HuH-7 (cell line): ENCODE measurements at regions not wholly inside any gene's neighbourhood (a gene's known extent, or its start where the extent isn't known, plus 50 kb on each side); places are given as distances from the start of the nearest gene placed in this dataset.
"Not testable (repeated sequence)": the region's sequence is repeated elsewhere in the genome, so short reads cannot be mapped to it uniquely, and the experiment has no call there.

Experiments used
- DNase-seq: peaks from one replicate; pipeline ENCODE4 v3.0.0; 2011; ENCODE audit warnings: low spot score

DNA sequence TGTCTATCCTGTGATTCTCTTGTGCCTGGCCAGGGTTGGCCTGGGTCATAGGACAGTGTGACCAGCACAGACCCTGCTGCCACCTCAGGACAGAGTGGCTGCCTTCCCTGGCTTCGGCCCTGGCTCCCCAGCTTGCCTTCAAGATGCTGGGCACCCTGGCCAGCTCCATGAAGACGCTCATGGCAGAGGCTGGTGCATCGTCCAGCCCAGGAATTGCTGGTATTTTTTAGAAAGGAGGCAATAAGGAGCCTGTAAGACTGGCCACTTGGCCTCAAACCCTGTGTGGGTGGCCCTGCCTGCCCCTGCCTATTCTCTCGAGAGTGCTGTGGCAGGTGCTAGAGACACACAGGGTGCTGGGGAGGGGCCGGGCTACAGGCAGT is 70.4 kb upstream of the ACTRT2 start:
- DNase-seq, result no peak

DNA sequence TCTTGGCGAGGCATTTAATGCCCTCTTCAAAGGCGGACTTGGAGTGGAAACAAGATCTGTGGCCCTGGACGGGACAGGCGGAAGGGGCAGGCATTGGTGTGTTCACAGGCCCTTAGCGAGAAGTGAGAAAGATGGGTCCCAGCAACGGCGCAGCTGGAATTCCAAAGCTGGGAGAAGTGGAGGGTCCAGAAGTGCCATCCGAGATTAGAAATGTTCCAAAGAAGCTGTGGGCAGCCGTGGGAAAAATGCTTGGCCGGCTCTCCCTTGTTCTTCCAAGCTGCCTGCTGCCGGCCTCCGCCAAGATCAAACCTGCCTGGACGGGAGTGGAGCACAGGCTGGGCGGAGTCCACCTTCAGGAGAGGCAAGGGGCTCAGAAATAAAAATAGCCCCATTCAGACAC is 69.4 kb upstream of the ACTRT2 start:
- no peak for DNase-seq

DNA sequence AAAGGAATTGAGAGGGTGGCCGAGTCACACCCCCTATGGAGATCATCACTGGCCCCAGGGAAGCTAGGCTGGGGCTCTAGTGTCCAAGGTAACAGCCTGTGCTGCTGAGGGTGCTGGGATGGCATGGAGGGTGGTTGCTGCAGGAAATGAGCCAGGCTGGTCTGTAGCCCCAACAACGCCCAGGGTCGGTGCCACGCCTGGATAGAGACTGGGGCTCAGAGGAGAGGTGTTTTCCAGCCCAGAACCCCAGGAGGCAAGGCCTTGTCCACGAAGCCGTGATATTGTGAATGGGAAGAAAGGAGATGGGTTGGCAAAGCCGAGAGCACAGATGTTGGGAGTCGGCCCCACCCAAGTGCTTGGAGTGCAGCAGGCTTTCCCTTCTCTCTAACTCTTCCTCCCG is 68.9 kb upstream of the ACTRT2 start:
- DNase-seq, result no peak

DNA sequence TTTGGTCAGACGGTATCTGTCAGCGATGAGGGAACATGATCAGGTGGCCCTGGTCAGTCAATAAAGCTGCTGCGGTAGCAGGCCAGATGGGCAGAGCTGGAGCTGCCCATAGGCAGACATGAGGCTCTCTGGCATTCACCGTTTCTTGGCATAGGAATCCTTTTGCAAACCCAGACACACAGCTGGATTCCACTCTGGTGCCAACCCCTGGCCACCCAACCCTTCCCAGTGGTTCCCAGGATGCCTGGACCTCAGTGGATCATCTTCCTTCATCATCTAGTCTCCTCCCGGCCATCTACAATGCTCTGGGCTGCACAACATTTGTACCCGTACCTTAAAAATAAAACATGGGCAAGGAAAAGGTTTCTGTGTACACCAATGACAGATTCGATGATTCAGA is 68.3 kb upstream of the ACTRT2 start:
- no peak for DNase-seq

DNA sequence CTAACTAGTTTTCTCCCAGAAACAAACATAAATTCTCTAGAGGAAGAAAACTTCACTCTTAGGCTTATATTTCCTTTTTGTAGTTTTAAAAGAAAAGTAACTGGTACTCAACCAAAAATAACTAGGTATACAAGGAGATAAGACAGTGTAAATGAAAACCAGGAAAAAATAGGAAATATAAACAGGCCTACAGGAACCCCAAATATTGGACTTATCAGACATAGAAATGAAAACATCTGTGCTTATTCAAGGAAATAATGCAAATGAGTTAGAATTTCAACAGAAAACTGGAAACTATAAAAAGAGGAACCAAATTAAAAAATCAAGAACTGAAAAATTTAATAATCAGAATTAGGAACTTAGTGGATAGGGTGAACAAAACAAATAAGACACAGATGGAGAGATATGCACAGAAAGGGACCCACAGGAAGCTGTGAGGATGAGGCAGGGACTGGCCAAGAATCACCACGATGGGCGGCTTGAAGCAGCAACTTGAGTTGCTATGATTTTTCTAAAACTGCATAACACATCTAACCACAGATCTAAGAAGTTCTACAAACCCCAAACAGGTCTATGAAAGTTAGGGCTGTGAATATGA is 67.5 kb upstream of the ACTRT2 start:
- DNase-seq, result no peak

DNA sequence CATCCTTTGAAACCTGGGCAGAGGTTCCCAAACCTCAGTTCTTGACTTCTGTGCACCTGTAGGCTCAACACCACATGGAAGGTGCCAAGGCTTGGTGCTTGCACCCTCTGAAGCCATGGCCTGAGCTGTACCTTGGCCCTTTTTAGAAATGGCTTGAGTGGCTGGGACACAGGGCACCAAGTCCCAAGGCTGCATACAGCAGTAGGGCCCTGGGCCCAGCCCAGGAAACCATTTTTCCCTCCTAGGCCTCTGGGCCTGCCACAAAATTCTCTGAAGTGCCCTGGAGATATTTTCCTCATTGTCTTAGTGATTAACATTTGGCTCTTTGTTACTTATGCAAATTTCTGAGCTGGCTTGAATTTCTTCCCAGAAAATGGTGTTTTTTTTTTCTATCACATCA is 65.6 kb upstream of the ACTRT2 start:
- no peak for DNase-seq

DNA sequence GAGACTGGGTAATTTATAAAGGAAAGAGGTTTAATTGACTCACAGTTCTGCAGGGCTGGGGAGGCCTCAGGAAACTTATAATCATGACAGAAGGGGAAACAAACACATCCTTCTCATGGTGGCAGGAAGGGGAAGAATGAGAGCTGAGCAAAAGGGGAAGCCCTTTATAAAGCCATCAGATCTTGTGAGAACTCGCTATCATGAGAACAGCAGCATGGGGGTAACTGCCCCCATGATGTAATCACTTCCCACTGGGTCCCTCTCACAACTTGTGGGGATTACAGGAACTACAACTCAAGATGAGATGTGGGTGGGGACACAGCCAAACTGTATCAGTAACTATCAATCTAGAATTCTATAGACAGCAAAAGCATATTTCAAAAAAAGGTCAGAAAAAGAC is 64.7 kb upstream of the ACTRT2 start:
- no peak for DNase-seq

DNA sequence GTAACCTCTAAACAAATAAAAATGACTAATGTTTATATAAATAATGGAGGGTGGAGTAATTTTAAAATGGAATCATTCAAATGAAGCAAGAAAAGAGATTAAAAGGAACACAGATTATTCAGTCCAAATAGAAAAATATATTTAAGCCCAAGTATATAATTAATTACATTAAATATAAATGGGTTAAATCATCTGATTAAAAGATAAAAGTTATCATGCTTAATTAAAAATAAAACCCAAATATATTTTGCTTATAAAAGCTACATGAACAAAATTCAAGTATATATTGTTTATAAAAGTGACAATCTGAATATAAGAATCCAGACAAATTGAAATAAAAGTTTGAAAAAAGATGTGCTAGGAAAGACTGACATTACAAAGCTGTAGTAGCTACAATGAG is 63.9 kb upstream of the ACTRT2 start:
- DNase-seq, result no peak

DNA sequence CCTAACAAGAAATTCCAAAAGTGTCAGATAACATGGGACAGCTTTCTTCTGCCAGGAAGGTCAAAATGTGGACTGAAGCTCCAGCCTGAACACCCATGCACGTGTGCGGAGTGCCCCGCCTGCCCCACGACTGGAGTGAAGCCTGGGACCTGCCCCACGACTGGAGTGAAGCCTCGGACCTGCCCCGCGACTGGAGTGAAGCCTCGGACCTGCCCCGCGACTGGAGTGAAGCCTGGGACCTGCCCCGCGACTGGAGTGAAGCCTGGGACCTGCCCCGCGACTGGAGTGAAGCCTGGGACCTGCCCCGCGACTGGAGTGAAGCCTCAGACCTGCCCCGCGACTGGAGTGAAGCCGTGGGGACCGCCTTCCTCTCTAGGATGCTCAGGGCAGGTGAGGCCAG is 61.4 kb upstream of the ACTRT2 start:
- DNase-seq, result not testable (repeated sequence)

DNA sequence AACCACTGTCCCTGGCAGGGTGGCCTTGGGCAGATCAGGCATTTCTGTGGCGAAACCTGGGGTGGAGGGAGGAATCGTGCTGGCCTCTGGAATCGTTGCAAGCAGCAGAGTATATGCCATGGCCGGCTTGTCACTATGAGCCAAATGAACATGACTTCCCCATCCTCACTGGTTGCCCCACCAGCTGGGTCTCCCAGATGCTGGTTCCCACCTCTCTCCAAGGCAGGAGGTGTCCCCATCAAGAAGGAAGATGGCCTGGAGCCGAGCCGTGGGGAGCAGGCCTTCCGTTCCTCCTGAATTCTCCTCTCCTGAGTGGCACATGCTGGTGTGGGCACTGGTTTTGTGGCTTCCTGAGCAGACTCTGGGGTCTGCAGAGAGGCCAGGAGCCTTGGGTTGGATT is 60.2 kb upstream of the ACTRT2 start:
- DNase-seq, result no peak

DNA sequence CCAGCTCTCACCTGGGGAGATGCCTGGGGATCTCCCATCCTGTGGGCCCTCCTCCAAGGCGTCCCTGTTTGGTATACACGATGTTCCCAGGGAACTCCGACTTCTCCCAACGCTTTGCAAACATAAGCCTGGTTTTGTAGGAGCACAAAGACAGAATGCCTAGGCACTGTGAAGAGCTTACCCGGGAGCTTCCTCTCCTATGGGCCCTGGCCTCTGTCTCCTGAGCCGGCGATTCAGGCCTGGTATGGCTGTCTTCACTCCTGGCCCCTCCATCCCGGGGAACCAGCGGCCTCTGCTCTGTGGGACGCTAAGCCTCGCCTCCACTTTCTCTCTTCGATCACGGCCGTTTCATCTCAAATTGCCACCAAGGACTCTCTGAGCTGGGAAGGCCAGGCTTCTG is 59.6 kb upstream of the ACTRT2 start:
- DNase-seq, result no peak

DNA sequence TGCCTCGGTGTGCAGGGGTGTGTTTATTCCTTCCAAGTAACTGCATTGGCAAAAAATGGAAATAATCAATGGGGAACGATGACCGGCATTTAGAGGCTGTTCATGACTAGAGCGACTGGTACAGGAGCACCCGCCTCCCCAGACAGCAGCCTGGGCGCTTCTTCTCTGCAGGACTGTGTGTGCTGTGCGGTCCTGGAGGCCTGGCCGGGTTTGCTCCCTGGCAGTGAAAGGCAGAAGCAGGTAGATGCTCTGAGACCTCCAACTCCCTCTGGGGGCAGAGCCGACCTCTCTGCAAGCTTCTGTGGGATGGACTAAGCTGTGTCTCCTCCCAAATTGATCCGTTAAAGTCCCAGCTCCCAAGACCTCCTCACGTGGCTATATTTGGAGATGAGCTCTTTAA is 59.2 kb upstream of the ACTRT2 start:
- DNase-seq, result no peak

DNA sequence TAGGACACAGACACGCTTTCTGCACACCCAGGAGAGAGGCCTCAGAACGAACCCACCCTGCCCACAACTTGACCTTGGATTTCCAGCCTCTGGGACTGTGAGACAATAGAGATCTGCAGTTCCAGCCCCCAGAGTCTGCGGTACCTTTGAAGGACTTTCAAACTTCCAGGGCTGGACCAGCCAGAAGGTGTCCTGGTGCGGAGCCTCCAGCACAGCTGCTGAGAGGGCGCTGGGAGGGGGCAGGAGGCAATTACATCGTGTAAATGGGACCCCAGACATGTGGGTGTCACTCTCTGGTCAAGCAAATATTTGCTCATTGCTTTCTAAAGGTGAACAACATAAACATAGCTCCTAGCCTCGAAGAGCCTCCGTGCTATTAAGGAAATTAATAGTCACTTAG is 58.7 kb upstream of the ACTRT2 start:
- no peak for DNase-seq

DNA sequence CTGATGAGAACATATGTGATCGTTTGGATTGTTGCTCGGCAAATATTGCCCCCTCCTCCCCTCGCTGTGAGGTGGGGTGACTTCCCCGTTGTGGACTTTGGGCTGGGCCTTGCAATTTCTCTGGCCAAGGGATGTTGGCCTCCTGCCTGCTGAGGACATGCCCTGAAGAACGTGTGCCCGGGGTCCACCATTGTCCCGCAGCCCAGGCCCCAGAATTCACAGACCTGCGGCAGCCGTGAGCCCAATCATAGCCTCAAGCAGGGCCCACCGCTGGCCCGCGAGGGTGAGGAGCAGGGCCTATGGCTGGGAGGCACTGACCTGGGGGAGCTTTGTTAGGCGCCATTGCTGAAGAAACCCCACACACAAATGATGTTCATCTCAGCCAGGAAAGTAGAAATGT is 58.3 kb upstream of the ACTRT2 start:
- DNase-seq, result no peak

DNA sequence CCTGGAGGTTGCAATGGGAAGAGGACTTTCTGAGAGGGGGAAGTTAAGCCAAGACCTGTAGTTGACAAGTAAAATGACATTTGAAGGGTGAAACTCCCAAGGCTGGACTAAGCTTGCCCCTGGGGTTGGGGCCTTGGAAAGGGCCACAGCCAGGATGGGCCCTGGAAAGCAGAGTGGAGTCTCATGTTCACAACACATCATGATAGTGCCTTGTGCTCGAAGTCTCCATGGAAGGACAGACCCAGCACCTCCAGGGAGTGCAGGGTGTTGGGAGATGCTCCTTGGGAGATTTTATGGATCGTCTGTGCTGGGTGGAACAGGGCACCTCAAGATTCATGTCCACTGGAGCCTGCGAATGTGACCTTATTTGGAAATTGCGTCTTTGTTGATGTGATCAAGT is 55.6 kb upstream of the ACTRT2 start:
- no peak for DNase-seq

DNA sequence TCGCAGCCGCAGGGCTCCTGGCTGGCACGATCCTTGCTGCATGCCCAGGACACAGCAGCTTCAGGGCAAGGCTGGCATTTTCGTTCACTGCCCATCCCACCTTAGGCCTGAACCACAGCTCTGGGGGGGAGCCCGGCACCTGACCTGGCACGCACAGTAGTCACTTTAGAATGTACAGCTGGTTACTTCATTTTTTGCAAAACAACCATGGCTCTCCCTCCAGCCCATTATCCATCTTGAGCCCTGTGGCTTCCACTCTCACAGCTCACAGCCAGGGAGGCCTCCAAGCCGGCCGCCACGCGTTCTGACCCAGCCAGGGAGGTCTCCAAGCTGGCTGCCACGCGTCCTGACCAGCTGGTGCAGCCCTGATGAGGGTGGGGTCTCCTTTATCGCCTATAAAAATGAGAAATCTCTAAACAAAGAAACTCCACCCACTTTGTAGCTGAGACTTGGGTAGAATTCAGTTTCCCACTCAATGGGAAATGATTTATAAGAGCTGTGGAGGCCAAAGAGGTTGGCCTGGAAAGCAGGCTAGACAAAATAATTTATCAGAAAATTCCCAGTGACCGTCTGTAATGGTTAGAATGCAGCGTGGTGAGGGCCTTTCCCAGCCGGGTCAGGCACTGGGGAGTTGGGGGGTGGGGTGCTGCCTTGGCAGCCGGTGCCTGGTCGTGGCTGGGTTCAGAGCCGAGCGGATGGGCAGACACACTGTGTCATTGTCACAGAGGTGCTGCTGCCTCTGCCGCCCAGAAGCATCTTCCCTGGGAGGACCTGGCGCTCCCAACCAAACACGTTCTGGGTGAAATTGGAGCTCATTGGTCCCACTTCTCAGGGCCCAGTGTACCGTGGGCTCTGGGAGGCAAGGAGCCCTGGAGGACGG is 54.6 kb upstream of the ACTRT2 start:
- no peak for DNase-seq

DNA sequence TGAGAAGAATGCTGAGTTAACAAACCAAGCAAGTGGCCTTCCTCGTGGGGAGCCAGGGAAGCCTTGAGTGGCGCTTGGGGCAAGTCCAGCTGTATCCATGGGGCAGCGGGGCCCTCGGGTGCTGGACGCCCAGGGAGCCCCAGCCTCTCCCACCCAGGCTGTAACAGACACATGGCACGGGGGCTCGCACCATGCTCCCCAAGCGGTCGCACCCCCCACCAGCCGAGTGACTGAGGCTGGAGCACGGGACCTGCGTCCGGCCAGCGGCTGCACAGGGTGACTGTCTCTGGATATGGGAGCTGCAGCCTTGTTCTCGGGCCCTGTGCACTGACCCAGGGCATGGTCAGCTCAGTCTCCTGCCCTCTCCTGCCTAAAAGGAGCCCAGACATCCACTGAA is 53.9 kb upstream of the ACTRT2 start:
- DNase-seq, result no peak

DNA sequence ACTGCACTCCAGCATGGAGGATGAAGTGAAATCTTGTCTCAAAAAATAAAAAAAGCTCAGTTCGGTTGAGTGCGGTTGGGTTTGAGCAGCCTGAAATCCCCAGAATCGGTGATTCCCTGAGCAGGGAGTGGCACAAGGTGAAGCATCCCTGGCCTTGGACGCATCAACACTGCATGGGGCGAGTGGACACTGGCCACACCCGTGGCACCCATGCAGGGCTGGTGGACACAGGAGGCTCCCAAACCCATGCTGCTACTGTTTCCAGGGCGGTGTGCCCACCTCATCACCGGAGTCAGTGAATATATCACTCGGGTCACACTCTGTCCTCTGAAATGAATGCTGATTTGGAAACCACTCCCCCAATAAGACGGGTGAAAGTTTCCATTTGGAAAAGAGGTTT is 53.4 kb upstream of the ACTRT2 start:
- DNase-seq, result no peak

DNA sequence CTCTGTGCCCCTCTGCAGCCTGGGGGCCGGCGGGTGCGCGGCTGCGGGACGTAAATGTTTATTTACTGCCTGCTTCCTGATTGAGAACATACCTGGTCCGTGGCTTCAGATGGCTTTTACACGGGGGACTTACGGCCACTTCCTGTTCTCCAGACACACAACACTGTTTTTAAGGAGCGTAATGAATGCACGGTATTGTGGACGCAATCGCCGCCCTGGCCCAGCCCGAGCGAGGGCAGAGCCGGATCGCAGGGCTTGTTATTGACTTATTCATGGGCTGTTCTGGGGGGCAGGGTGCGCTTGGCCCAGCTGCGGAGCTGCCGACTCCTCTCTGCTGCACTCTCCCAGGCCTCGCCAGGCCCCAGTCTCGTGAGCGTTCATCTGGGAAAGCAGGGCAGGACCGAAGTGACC is 52.8 kb upstream of the ACTRT2 start:
- no peak for DNase-seq

DNA sequence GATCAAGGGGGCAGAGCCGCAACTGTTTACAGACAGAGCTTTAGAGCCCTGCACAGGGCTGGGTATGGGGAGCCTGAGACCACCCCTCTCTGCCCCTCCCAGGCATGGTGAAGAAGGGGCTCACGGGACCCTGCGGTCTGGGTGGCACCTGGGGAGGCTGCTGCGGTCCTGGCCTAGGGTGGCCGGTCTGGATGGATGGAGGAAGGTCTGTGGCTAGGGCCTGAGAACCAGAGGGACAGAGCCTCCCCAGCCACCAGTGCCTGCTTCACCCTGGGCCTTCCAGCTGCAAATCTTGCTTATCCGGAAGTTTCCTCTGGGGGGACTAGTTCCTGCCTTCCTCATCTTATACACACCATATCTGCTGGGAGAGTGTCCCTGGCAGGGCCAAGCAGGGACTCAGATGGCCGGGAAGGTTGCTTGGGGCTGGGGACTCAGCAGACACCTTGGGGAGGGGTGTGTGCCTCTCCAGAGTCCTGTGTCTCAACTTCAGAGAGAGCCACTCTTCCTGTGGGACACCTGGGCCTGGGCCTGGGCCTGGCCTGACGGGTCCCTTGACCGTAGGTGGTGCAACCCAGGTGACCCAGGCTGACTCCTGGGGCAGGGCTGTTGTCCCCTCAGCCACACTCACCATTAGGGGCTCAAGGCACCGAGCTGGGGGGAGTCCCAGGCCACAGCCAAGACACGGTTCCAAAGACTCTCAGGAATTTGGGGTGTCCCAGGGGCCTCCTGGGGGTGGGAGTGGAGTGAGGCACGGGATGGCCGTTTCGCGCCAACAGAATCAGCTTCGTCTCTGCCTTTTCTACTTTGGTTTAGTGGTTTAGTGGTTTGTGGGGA is 52.0 kb upstream of the ACTRT2 start:
- DNase-seq, result no peak

DNA sequence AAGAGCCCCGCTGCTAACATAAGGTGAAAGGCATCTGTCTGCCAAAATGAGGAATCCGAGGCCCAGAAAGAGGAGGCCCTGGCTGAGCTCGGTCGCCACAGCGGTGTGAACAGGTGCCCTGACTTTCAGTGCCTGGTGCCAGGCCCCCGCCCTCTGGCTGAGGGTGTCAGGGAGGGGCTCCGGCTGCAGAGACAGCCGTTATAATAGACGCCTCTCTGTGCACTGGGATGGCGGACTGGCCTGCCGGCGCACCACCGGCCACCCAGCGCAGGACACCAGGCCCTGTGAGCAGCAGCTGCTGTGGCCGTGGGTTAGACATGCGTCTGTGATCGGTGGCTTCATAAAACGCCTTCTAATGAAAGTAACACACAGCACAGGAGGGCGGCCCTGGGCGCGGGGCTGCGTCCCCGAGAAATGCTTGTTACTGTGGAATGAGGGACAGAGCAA is 51.4 kb upstream of the ACTRT2 start:
- no peak for DNase-seq

DNA sequence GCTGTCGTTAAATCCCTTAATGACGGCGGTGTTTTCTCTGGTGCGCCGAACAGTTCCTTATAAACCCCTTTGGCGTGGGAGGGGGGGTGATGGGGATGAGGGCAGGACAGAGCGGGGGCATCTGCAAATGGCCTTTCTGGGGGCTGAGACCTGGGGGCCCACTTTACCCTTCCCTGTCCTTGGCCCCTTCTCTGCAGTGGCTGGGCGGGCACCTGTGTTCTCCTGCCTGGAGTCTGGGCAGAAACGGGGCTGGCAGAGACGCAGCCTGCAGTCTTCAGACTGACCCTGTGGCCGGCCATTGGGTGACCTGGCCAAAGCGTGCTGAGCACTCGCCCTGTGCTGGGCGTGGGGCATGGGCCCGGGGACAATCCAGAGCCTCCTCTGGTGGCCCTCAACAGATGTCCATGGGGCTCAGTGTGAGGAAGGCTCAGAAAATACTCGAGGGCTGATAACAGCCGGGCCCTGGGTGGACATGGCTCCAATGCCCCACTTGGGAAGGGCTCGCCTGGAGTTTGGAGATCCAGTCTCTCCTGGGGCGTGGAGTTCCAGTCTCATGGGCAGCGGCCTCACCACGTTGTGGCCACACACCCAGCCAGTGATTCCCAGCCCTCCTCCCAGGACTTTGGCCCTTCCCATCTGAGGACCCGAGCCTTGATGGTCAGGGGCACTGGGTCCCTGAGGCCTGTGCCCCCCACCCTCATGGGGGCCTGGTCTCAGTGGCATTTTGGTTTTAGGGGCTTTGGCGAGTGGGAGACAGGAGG is 50.8 kb upstream of the ACTRT2 start:
- no peak for DNase-seq
